Erythroblast (primary cell): ENCODE measurements at regions not wholly inside any gene's neighbourhood (a gene's known extent, or its start where the extent isn't known, plus 50 kb on each side); places are given as distances from the start of the nearest gene placed in this dataset.

Source experiments
- GATA1 ChIP-seq: IDR thresholded peaks from 2 replicates; pipeline ENCODE4 v1.6.1; 2011; ENCODE audit warnings: low read depth, mild to moderate bottlenecking, control low read depth, low read length, moderate library complexity
- POLR2A ChIP-seq: IDR thresholded peaks from 2 replicates; pipeline ENCODE4 v1.6.1; 2011; ENCODE audit warnings: mild to moderate bottlenecking, low read length

GRCh38 chr4:148694702-148695101 is 252.5 kb upstream of the NR3C2 start:
- TF ChIP-seq POLR2A (no peak), GATA1 (no peak)
